ENCODE measurements at regions not wholly inside any gene's neighbourhood (a gene's known extent, or its start where the extent isn't known, plus 50 kb on each side); places are given as distances from the start of the nearest gene placed in this dataset.

- DNase-seq = no peak
Measured at GRCh38 chr1:13878021-13878420, 178.0 kb downstream of the PRDM2 start.

GRCh38 chr1:13878451-13878850 is 178.5 kb downstream of the PRDM2 start:
- DNase-seq = no peak

GRCh38 chr1:13881385-13882088 is 181.5 kb downstream of the PRDM2 start:
- no peak for DNase-seq

DNA sequence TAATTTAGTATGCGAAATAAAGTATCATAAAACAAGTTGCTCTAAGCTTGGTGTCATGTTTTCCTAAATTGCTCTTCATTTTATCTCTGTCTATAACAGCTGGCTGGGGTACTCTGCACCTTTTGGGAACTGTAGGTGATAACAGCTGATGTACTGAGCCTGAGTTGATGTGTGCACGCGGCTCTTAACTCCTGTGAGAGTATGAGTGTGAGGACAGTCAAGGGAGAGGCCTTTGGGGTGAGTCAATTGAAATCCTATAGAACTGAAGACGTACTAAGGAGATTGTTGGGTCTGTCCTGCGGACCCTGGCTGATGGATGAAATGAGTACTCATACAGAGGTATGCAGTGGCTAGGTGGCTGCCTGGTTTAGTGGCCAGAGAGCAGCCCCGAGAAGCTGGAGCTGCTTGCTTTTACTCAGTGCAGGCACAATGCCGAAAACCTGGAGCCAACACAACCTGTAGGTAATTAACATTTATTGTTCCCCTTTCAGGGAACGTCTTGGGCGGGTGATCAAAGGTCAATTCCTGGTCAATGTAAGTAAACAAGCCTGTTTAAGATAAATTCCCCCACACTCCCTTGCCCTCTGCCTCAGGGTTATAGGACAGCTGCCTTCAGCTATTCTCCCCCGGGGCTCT is 188.5 kb downstream of the PRDM2 start:
- DNase-seq = no peak

DNA sequence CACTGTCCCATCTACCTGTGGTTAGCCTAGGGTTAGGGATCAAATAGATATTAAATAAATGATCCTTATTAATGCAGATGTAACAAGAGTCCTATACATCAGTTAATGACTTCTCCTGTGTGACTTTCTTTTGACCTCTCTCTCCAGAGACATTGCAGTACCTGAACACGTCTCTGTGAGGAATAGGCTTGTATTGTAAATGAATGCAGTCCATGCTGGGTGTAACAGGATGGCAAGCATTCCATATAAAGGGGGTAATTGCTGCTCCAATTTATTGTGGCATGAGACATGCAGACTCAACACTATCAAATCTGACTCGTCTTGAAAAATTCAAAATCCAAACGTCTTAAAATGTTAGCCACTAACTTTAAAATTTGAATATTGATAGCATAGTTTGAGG is 189.5 kb downstream of the PRDM2 start:
- DNase-seq = no peak

- no peak for DNase-seq
Measured at GRCh38 chr1:13890766-13891165, 190.8 kb downstream of the PRDM2 start.

- no peak for DNase-seq
Measured at GRCh38 chr1:13892198-13892597, 192.2 kb downstream of the PRDM2 start.

DNA sequence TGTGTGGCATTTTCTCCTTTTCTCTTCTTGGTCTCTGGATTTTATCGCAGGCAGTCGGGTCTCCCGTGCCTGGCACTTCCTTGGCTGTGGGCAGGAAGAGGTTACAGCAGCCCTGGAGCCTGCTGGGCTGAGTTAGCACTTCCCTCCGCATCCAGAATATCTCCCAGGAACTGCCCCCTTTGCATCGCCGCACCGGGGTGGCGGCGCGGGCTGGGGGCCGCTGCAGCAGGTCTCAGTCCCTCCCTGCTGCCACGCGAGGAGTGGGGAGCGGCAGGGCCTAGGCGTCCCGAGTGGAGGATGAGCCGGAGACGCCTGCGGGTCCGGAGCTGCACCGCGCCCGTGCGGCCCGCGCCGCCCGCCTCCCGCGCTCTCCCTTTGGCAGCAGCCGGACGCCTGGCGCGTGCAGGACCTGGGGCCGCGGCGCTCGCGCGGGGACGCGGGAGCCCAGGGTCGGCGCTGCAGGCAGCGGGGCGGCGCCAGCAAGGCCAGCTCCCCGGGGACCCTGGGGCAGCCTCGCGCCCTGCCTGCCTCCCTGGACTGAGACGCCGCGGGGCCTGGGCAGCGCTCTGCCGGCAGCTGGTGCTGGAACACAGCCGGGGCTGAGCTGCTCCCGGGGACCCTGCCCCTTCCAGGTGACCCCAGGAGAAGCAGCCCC is 192.8 kb downstream of the PRDM2 start:
- no peak for DNase-seq

GRCh38 chr1:13893409-13893821 is 193.4 kb downstream of the PRDM2 start:
- DNase-seq = no peak

DNA sequence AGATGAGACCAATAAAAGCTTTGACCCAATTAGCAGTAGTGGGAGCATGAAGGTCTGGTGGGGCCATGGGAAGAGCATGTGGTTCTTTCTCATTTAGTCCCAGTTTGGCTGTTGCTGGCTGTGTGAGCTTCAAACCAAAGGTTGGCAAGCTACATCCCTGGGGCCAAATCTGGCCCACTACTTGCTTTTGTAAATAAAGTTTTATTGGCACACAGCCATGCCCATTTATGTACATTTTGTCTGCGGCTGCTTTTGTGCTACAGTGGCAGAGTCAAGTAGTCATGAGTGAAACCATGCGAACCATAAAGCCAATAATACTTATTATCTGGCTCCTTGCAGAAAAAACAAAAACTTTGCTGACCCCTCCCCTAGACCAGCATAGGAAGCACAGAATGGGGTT is 196.9 kb downstream of the PRDM2 start:
- no peak for DNase-seq

DNA sequence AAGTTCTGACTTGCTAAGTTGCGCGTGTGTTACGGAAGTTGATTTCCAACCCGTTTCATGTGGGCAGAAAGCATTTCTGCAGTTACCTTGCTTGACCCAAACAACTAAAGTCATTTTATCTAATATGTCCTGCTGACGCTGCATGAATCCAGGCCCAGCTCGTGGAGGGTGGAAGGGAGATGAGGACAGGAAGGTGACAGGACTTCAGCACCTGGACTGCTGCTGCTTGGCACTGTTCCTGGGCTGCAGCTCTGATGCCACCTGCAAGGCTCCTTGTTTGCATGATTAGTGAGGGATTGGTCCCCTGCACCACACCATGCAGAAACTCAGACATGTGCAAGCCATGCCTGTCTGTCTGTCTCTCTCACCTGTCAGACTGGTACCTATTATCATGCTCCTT is 198.4 kb downstream of the PRDM2 start:
- no peak for DNase-seq

DNA sequence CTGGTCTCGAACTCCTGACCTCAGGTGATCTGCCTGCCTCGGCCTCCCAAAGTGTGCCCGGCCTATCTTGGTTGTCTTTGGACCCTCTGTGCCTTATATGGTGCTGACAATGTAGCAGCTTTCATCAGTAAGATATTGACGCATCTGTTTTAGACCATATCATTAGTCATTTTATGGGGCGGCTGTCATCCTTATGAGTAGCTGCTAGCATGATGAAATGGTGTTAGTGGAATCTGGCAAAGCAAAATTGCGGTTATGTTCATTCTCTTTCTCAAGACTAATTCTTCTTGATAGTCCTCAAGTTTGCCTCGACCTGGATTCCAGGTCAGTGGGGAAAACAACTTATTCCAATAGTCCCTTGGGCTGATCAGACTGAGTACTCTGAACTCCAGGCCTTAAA is 199.9 kb downstream of the PRDM2 start:
- DNase-seq = no peak

DNA sequence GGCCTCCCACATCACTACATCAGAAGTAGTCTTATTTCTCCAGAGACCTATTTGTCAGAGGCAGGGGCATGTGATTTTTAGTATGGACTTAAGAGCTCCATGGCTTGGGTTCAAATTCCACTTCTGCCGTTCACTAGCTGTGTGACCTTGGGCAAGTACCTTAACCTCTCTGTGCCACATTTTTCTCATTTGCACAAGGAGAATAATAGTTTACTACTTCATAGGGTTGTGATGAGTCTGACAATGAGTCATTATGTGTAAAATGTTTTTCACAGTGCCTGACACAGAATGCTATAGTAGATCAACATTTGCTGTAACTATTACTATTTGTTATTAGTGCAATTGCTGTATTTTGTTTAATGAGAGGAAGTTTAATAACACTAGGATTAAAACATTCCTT is 200.6 kb downstream of the PRDM2 start:
- no peak for DNase-seq

DNA sequence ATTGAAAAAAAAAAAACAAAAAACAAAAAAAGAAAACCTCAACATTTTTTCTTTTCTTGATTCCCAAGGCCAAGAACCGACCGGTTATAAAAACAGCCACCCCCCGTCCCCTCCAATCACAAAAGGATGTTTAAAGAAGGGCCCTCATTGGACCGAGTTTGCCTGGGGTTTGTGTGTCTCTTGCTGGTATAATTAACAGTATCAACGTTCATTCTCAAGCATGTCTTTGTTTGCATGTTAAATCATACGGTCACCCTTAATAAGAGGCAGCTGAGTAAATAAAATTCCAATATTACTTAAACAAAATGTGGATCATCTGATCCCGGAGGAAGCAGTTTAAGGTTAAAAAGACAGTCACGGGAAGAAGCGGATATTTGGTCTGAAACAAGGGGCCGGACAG is 201.1 kb downstream of the PRDM2 start:
- DNase-seq = no peak

DNA sequence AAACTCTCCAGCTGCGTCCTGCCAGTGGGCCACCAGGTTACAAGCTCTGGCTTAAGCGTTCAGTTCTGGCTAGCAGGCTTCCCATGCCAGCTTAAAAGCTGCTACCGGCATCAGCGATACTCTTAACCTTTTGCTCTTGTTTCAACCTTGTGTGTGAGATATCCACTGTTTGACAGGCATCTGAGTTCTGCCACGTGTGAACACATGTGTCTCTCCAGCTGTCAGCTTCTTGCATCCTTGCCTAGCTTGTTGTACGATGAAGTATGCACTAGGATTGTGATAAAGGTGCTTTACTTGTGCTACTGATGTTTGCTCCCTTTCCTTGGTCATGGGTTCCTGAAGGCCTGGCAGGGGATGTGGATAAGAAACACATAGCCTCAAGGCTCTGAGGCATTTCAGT is 201.6 kb downstream of the PRDM2 start:
- no peak for DNase-seq

DNA sequence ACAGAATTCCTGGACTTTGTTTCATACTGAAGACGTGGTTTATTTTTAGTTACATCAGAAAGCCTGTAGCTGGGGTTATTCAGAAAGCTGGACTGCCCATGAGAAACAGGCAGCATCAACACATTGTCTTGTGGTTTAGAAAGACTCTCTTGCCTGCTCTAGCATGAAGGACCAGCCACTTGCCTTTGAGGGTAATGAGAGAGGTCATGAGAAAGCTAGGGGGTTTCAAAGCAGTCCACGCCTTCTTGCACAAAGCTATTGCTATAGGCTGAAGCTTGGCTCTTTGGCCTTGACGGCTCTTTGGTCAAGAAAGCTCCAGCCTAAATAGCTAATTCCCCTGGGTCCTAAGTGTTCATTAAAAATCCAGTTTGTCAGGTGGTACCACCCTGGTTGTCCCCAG is 208.1 kb downstream of the PRDM2 start:
- no peak for DNase-seq

DNA sequence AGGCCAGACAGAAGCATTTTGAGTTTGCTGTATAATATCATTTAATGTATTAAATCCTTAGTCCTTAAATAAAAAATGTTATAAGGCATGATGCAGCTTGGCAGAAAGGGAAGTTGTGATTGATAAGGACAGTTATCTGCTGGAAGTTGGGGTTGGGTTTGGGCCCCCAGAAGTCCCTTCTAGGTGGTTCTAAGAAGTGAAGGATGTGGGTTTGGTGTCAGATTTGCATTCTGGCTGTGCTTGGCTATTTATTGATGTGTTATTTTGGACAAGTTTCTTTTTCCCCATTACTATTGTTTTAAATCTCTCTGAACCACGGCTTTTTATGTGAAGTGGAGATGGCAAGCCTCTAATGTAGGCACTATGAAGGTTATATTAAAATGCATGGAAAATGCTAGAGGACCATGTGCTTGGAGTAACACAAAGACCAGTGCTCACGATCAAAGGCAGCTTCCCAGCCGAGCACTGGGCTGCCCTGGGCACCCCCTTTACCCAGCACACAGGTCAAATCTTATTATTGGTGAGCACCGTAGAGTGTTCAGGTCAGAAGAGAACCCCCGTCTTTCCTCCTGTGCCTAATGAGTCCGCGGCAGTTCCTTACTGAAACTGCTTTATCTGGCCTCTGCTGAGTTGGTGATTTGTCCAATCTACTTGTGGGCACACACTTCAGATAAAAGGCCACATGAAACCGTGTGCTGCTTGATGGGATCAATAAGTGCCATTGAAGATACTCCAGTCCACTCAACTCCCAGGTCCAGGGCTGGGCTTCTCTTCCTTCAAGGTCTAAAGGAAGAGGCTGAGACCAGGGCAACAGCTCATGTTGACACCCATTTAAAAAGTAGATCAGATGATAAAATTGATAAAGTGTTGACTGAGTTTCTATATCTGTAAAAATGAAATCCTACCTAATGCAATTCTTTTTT is 212.0 kb downstream of the PRDM2 start:
- no peak for DNase-seq

DNA sequence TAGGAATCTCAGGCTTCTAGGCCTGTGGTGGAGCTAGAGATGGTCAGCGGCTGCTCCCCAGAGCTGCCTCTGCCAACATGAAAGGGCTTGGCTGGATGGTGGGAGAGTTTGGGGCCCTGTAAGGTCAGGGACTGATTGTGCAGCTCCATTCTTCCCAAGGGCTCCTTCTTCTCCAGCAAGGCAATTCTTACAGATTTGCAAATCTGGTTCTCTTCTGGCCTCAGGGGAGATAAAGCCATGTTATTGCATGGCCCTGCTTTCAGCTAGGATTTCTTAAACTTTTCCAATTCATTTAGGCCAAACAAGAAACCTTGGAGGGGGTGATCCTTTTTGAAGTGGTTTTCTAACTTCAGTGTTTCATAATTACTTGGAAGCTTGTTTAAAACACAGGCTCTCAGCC is 213.4 kb downstream of the PRDM2 start:
- DNase-seq = no peak

DNA sequence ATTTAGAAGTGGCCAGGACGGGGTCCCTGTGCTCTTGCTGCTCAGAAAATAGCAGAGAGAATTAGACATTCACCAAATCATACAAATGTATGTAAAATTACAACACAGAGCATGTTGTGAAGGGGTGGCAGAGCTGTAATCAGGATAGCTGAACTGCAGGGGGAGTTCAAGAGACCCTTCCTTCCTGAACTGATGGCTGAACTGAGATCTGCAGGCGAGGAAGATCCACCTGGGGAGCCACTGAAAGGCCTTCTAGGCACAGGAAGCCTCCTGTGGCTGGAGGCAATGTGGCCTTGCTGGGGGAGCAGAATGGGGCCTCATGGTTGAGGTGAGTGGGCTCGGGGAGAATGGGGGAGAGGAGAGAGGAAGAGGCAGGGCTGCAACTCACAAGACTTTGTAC is 216.5 kb downstream of the PRDM2 start:
- DNase-seq = no peak

GRCh38 chr1:13917607-13918006 is 217.6 kb downstream of the PRDM2 start:
- no peak for DNase-seq

- no peak for DNase-seq
Measured at GRCh38 chr1:13918862-13919261, 218.9 kb downstream of the PRDM2 start.

- no peak for DNase-seq
Measured at GRCh38 chr1:13921190-13921589, 221.2 kb downstream of the PRDM2 start.

DNA sequence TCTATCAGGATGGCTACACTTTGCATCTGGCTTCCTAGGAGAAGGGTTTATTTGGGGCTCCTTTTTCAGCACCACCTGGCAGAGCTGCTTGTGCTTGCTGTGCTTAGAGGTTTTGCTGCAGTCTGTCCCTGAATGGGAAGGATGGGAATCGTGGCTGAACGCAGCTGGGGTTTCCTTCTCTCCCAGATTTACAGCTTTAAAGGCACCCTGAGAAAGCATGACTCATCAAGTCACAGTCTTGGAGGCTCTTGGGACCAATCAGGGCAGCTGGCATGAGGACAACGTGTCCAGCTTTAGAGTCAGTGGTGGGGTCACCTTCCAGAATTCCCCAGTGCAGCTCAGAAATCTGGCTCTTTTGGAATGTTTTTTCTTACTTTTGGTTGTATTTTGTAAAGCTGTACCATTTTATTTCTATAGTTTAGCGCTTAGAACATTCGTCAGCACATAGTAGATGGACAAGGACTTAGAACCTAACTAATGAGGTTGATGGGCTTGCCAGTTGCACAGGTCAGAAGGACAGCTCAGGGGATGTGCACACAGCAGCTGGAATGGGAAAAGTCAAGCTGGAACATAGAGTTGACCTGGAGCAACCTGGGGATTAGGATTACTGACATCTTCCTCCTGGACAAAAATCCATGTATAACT is 222.6 kb downstream of the PRDM2 start:
- no peak for DNase-seq

Measured in NCI-H446 (cell line).